BJ (cell line): ENCODE measurements at regions not wholly inside any gene's neighbourhood (a gene's known extent, or its start where the extent isn't known, plus 50 kb on each side); places are given as distances from the start of the nearest gene placed in this dataset.

Source experiments
- CTCF ChIA-PET: fragments of 350-600 bp; formaldehyde crosslinking; extraction: SDS; loops from one replicate; lab custom pipeline; 2021; ENCODE audit warnings: antibody characterized with exemption, inconsistent platforms; lab: Yijun Ruan, JAX
- POLR2A ChIA-PET: fragments of 300-600 bp; sonication (Branson Sonifier 250); formaldehyde crosslinking; extraction: SDS; loops from one replicate; lab custom pipeline; 2021; ENCODE audit warnings: antibody characterized with exemption; lab: Charles Lee
- DNase-seq: peaks from one replicate; pipeline ENCODE4 v3.0.0-alpha.2; 2011; ENCODE audit warnings: low read depth
- H3K27me3 ChIP-seq: 2 replicates; pipeline ENCODE4 v1.6.0; 2011; ENCODE audit warnings: low read length; ENCODE audit not compliant: control insufficient read depth, insufficient read depth
- H3K36me3 ChIP-seq: 2 replicates; pipeline ENCODE4 v1.5.1; 2011; ENCODE audit warnings: low read length; ENCODE audit not compliant: control insufficient read depth, insufficient read depth
- H3K4me3 ChIP-seq: 2 replicates; pipeline ENCODE4 v1.5.1; 2011; ENCODE audit warnings: low read depth, mild to moderate bottlenecking, control low read depth, low read length
- TF ChIP-seq, protein P1 (sequence below): IDR thresholded peaks from 2 replicates; pipeline ENCODE4 v1.5.1; 2011; ENCODE audit warnings: low read depth, mild to moderate bottlenecking, control low read depth, inconsistent platforms, low read length, moderate library complexity; ENCODE audit not compliant: insufficient read depth

DNA sequence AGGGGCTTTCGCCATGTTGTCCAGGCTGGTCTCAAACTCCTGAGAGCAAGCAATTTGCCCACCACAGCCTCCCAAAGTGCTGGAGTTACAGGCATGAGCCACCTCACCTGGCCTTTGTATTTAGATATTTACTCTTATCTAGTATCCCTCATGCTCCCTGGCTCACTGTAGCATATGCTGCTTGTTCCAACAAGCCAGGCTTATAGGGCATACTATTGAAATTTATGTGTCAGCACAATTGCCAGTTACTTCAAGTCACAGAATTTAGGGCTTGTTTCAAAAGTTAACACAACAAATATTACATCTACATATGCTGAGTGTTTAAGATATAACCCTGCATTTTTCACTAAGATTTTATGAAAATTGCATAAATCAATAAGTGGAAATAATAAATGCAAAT is 469.2 kb upstream of the ZNF608 start:
- POLR2A ChIA-PET = no interaction called here
- TF ChIP-seq, protein P1, sequence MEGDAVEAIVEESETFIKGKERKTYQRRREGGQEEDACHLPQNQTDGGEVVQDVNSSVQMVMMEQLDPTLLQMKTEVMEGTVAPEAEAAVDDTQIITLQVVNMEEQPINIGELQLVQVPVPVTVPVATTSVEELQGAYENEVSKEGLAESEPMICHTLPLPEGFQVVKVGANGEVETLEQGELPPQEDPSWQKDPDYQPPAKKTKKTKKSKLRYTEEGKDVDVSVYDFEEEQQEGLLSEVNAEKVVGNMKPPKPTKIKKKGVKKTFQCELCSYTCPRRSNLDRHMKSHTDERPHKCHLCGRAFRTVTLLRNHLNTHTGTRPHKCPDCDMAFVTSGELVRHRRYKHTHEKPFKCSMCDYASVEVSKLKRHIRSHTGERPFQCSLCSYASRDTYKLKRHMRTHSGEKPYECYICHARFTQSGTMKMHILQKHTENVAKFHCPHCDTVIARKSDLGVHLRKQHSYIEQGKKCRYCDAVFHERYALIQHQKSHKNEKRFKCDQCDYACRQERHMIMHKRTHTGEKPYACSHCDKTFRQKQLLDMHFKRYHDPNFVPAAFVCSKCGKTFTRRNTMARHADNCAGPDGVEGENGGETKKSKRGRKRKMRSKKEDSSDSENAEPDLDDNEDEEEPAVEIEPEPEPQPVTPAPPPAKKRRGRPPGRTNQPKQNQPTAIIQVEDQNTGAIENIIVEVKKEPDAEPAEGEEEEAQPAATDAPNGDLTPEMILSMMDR = no peak
- DNase-seq = no peak
- no peak overlapping the region for H3K4me3 ChIP-seq
- H3K36me3 ChIP-seq = no peaks in the 10 kb centered on the region
- CTCF ChIA-PET = no interaction called here
- H3K27me3 ChIP-seq = no peaks in the 10 kb centered on the region

DNA sequence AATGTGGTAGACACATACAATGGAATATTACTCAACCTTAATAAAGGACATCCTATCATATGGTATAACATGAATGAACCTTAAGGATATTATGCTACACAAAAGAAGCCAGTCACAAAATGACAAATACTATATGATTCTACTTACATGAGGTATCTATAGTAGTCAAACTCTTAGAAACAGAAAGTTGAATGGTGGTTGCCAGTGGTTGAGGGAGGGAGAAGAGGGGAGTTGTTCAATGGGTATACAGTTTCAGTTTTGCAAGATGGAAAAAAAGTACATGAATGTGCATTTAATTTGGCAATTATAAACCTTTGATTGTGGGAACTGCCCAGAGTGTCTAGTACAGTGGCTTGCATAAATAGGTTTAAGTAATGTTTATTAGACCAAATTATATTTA is 473.3 kb upstream of the ZNF608 start:
- TF ChIP-seq, protein P1 = no peak
- ChIA-PET POLR2A (no interaction called here), CTCF (no interaction called here)
- Histone ChIP-seq H3K27me3 (no peaks in the 10 kb centered on the region), H3K36me3 (no peaks in the 10 kb centered on the region), H3K4me3 (no peak overlapping the region)
- no peak for DNase-seq

DNA sequence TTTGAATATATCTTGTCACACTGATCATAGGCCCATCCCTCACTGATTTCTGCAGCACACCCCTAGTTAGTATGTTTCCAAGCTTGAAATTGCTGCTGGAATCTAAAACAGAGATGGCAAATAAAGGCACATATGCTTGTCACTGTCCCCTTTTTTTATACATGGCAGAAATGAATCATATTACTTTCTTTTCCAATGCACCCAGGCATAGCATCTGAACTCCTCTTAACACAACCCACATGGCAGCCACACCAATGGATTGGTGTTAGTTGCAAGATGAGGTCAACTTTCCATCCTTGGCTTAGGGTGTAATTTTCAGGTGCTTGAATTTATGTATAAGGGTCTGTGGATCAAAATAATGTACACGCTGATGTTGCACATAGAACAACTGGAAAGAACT is 473.8 kb upstream of the ZNF608 start:
- DNase-seq = no peak
- TF ChIP-seq, protein P1 = no peak
- POLR2A ChIA-PET = no interaction called here
- H3K27me3 ChIP-seq = no peaks in the 10 kb centered on the region
- H3K36me3 ChIP-seq = no peaks in the 10 kb centered on the region
- no peak overlapping the region for H3K4me3 ChIP-seq
- CTCF ChIA-PET = no interaction called here

- Histone ChIP-seq H3K27me3 (no peaks in the 10 kb centered on the region), H3K4me3 (no peak overlapping the region), H3K36me3 (no peaks in the 10 kb centered on the region)
- no peak for DNase-seq
- TF ChIP-seq, protein P1 = no peak
- POLR2A ChIA-PET = no interaction called here
- CTCF ChIA-PET = no interaction called here
These were observed 476.3 kb upstream of the ZNF608 start for GRCh38 chr5:125222597-125223240.

DNA sequence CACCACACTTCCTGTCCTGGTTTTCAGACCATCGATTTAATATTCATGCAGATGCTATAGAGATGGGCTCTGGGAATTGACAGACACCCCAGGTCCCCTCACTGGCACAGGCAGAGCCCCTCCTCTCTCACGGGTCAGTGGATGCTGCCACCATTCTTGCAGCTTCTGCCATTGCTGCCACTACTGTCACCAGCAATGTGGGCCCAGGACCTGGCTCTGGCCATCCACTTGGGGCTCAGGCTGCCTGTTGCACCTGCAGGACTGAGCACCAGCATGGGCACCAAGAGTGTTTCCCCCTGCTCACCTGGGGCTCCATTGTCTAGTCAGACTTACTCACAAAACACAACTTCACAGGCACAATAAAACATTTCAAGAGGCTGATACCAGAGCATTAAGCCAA is 479.0 kb upstream of the ZNF608 start:
- POLR2A ChIA-PET = no interaction called here
- H3K27me3 ChIP-seq = no peaks in the 10 kb centered on the region
- H3K36me3 ChIP-seq = no peaks in the 10 kb centered on the region
- TF ChIP-seq, protein P1 = no peak
- H3K4me3 ChIP-seq = no peak overlapping the region
- CTCF ChIA-PET = no interaction called here
- DNase-seq = no peak
